H1 (cell line): ENCODE measurements at regions not wholly inside any gene's neighbourhood (a gene's known extent, or its start where the extent isn't known, plus 50 kb on each side); places are given as distances from the start of the nearest gene placed in this dataset.

Source experiments
- CTCF ChIA-PET: fragments of 300-600 bp; sonication (Branson Sonifier 250); formaldehyde crosslinking; loops from one replicate; lab custom pipeline; 2021; ENCODE audit not compliant: partially characterized antibody; lab: Charles Lee
- POLR2A ChIA-PET: fragments of 300-600 bp; sonication (Branson Sonifier 250); formaldehyde crosslinking; loops from one replicate; lab custom pipeline; 2021; ENCODE audit warnings: inconsistent platforms; ENCODE audit not compliant: partially characterized antibody; lab: Charles Lee
- DNase-seq, 2 experiments: peaks; one replicate each; pipeline versions ENCODE4 v3.0.0 to v3.0.0-alpha.2; 2010 to 2022; ENCODE audit warnings: low spot score in 2 of 2, low read depth in 1 of 2, mixed read lengths in 1 of 2
- FAIRE-seq: peaks from 2 replicates; lab custom pipeline; 2011; peaks lifted over from hg19 to GRCh38; lab: Jason Lieb, UNC
- H2AFZ ChIP-seq: 2 replicates; pipeline ENCODE4 v1.8.1; 2012; ENCODE audit warnings: low read length, inconsistent platforms
- H2AK5ac ChIP-seq: 2 replicates; pipeline ENCODE4 v1.6.1; 2013; ENCODE audit warnings: low read depth, low read length
- H2BK120ac ChIP-seq: replicated peaks from 2 replicates; pipeline ENCODE3; 2013; ENCODE audit warnings: low read depth, low read length, inconsistent platforms
- H2BK12ac ChIP-seq: 2 replicates; pipeline ENCODE4 v1.6.1; 2013; ENCODE audit warnings: low read depth, low read length
- H2BK15ac ChIP-seq: 2 replicates; pipeline ENCODE4 v1.6.1; 2013; ENCODE audit warnings: low read length
- H2BK20ac ChIP-seq: 2 replicates; pipeline ENCODE4 v1.6.1; 2013; ENCODE audit warnings: low read length
- H2BK5ac ChIP-seq: 2 replicates; pipeline ENCODE4 v1.6.1; 2013; ENCODE audit warnings: low read depth, low read length
- H3K14ac ChIP-seq: 2 replicates; pipeline ENCODE4 v1.6.1; 2013; ENCODE audit warnings: inconsistent platforms; ENCODE audit not compliant: insufficient read length
- H3K18ac ChIP-seq: 2 replicates; pipeline ENCODE4 v1.6.1; 2013; ENCODE audit warnings: low read length; ENCODE audit errors: extremely low read depth
- H3K23ac ChIP-seq: 2 replicates; pipeline ENCODE4 v1.6.1; 2013; ENCODE audit warnings: inconsistent platforms; ENCODE audit not compliant: insufficient read length
- H3K23me2 ChIP-seq: 2 replicates; pipeline ENCODE4 v1.6.1; 2013; ENCODE audit warnings: low read depth, low read length
- H3K27ac ChIP-seq: 2 replicates; pipeline ENCODE4 v1.6.1; 2011; ENCODE audit warnings: low read depth, low read length, inconsistent platforms
- H3K27me3 ChIP-seq, 4 experiments: replicated peaks in 1 of 4; 1 replicate in 1 of 4; 2 replicates in 3 of 4; pipeline versions ENCODE4 v1.6.1 to v1.8.1; 2011 to 2013; ENCODE audit warnings: low read length in 3 of 4, mild to moderate bottlenecking in 3 of 4, inconsistent platforms in 2 of 4, mixed read lengths in 2 of 4, moderate library complexity in 1 of 4; ENCODE audit not compliant: control insufficient read depth in 3 of 4, insufficient read depth in 3 of 4; ENCODE audit errors: extremely low read depth in 1 of 4
- H3K36me3 ChIP-seq, 4 experiments: 2 replicates each; pipeline versions ENCODE4 v1.6.1 to v1.8.1; 2011 to 2013; ENCODE audit warnings: mild to moderate bottlenecking in 4 of 4, low read length in 3 of 4, moderate library complexity in 2 of 4, control low read depth in 1 of 4, inconsistent platforms in 1 of 4; ENCODE audit not compliant: insufficient read depth in 4 of 4, control insufficient read depth in 2 of 4
- H3K4ac ChIP-seq: replicated peaks from 2 replicates; pipeline ENCODE3; 2013; ENCODE audit warnings: low read length, low read depth, mixed read lengths, inconsistent platforms; ENCODE audit not compliant: insufficient read length
- H3K4me1 ChIP-seq, 4 experiments: replicated peaks in 1 of 4; 1 replicate in 1 of 4; 2 replicates in 3 of 4; pipeline versions ENCODE4 v1.6.1 to v1.8.1; 2011 to 2013; ENCODE audit warnings: low read length in 3 of 4, inconsistent platforms in 2 of 4, mixed read lengths in 1 of 4; ENCODE audit not compliant: insufficient read depth in 4 of 4, control insufficient read depth in 3 of 4
- H3K4me2 ChIP-seq, 2 experiments: 2 replicates each; pipeline versions ENCODE4 v1.6.1 to v1.8.1; 2011 to 2013; ENCODE audit warnings: low read depth in 2 of 2, low read length in 2 of 2, control low read depth in 1 of 2, inconsistent platforms in 1 of 2, mild to moderate bottlenecking in 1 of 2; ENCODE audit not compliant: insufficient read depth in 1 of 2
- H3K4me3 ChIP-seq, 4 experiments: fragments of 200-600, 300-600 bp in 1 of 4; sonication (generic), shearing (Covaris generic), sonication (Bioruptor Twin) in 1 of 4; 2 replicates each; pipeline versions ENCODE4 v1.5.1 to v1.8.1; 2011 to 2016; ENCODE audit warnings: low read length in 4 of 4, low read depth in 3 of 4, control low read depth in 2 of 4, inconsistent platforms in 2 of 4, mild to moderate bottlenecking in 2 of 4, mixed read lengths in 1 of 4, moderate library complexity in 1 of 4; ENCODE audit not compliant: insufficient read depth in 2 of 4; ENCODE audit errors: extremely low read depth in 1 of 4
- H3K56ac ChIP-seq: replicated peaks from 2 replicates; pipeline ENCODE3; 2013; ENCODE audit warnings: low read depth, mild to moderate bottlenecking, mixed read lengths, low read length, inconsistent platforms; ENCODE audit not compliant: insufficient read length
- H3K79me1 ChIP-seq: 2 replicates; pipeline ENCODE4 v1.6.1; 2013; ENCODE audit warnings: low read depth, low read length, control low read depth
- H3K79me2 ChIP-seq, 2 experiments: 2 replicates each; pipeline versions ENCODE4 v1.6.1 to v1.8.1; 2012 to 2013; ENCODE audit warnings: low read length in 2 of 2, mild to moderate bottlenecking in 2 of 2, inconsistent platforms in 1 of 2; ENCODE audit not compliant: insufficient read depth in 2 of 2, control insufficient read depth in 1 of 2
- H3K9ac ChIP-seq, 4 experiments: replicated peaks in 1 of 4; 1 replicate in 1 of 4; 2 replicates in 3 of 4; pipeline versions ENCODE4 v1.6.1 to v1.8.1; 2011 to 2013; ENCODE audit warnings: low read depth in 3 of 4, low read length in 3 of 4, control low read depth in 2 of 4, mild to moderate bottlenecking in 2 of 4, moderate library complexity in 2 of 4, inconsistent platforms in 1 of 4; ENCODE audit errors: extremely low read depth in 1 of 4
- H3K9me3 ChIP-seq, 2 experiments: 2 replicates each; pipeline versions ENCODE4 v1.6.1 to v1.8.1; 2012 to 2013; ENCODE audit warnings: mild to moderate bottlenecking in 2 of 2, moderate library complexity in 2 of 2, control low read depth in 1 of 2, inconsistent platforms in 1 of 2, low read depth in 1 of 2, low read length in 1 of 2, mixed read lengths in 1 of 2; ENCODE audit not compliant: insufficient read depth in 2 of 2
- H4K20me1 ChIP-seq, 2 experiments: replicated peaks in 1 of 2; 2 replicates each; pipeline versions ENCODE3 to v1.8.1; 2011 to 2013; ENCODE audit warnings: inconsistent platforms in 2 of 2, low read length in 2 of 2, mild to moderate bottlenecking in 1 of 2; ENCODE audit not compliant: insufficient read depth in 2 of 2, control insufficient read depth in 1 of 2
- H4K5ac ChIP-seq: 2 replicates; pipeline ENCODE4 v1.6.1; 2013; ENCODE audit warnings: low read length, low read depth, mixed read lengths, inconsistent platforms; ENCODE audit not compliant: insufficient read length
- H4K8ac ChIP-seq: 2 replicates; pipeline ENCODE4 v1.8.0; 2013; ENCODE audit warnings: mild to moderate bottlenecking, moderate library complexity, low read length, inconsistent platforms; ENCODE audit not compliant: insufficient read depth; ENCODE audit errors: extremely low read depth
- H4K91ac ChIP-seq: replicated peaks from 2 replicates; pipeline ENCODE3; 2013; ENCODE audit warnings: low read length, mixed read lengths, inconsistent platforms; ENCODE audit not compliant: insufficient read length
- whole genome bisulfite sequencing, 2 experiments: shearing (Covaris generic) in 1 of 2; methylation state at CpG; one replicate each; pipeline versions ENCODE4 v1.1.6 to v1.1.7; 2013 to 2015; ENCODE audit warnings: low lambda C conversion rate in 2 of 2, mixed read lengths in 2 of 2, inconsistent platforms in 1 of 2, low coverage in 1 of 2, missing lambda C conversion rate in 1 of 2; ENCODE audit not compliant: insufficient replicate concordance in 2 of 2, insufficient coverage in 1 of 2, insufficient read length in 1 of 2; ENCODE audit errors: extremely low coverage in 1 of 2, missing lambda C conversion rate in 1 of 2; 5-methylcytosine and 5-hydroxymethylcytosine counted together
- TF ChIP-seq, protein P1 (sequence below), 3 experiments: IDR thresholded peaks; 1 replicate in 2 of 3; 2 replicates in 1 of 3; pipeline versions ENCODE4 v1.5.1 to v1.6.1; 2011; ENCODE audit warnings: low read length in 3 of 3, mild to moderate bottlenecking in 3 of 3, inconsistent platforms in 2 of 3, low read depth in 1 of 3, moderate library complexity in 1 of 3; ENCODE audit not compliant: insufficient read depth in 1 of 3; ENCODE audit errors: control extremely low read depth in 1 of 3

DNA sequence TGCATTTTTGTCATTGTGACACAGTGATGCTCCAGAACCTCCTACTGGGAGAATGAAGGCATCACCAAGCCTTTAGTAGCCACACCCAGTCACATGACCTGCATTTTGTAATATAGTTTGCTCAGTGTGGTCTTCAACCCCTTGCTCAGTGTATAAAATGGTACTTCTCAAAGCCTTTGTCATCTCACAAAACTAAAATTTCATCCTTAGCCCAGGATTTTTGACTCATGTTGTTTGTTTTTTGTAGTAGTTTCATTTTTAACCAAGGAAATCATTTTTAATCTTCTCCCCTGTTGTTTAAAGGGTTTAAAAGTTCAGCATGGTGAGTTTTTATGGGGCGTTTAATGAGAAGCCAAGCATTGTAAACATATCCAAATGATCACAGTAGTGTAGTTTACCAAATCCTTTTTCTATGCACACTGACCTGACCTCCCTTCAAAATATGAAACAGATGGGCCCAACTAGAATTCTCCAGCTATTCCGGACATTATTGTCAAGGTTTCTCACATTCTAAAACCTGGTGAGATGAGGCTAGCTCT lies 123.5 kb upstream of the IL12A start:
- no peak overlapping the region for H3K14ac ChIP-seq
- no peak overlapping the region for H2BK15ac ChIP-seq
- H3K4me3 ChIP-seq = no peak overlapping the region
- no peaks in the 10 kb centered on the region for H3K27me3 ChIP-seq
- no peak overlapping the region for H4K5ac ChIP-seq
- no peak overlapping the region for H2BK20ac ChIP-seq
- no peak overlapping the region for H2BK120ac ChIP-seq
- H3K4ac ChIP-seq = no peak overlapping the region
- H4K20me1 ChIP-seq = peaks cover 0 to 4% of the 10 kb centered on the region in 2 experiments
- peaks cover 0 to 6% (median 4%) of the 10 kb centered on the region in 4 experiments; a peak in 3 of 7 replicates for H3K4me1 ChIP-seq
- 93% methylated on average over 2 of the region's 2 CpGs; no CpG with 5 or more reads in 1 of the 2 experiments for WGBS, 2 experiments
- H3K4me2 ChIP-seq = no peak overlapping the region
- H3K23ac ChIP-seq = no peak overlapping the region
- H4K91ac ChIP-seq = no peak overlapping the region
- ChIA-PET CTCF (interaction anchor here (0.6 to 4.4 kb wide), 11 partner anchors 13 to 167 kb away, joined by 3 to 16 read pairs (median 4); partner anchors contain the start of genes IL12A and SCHIP1), POLR2A (interaction anchor here (1.7 kb wide), 1 partner anchor 8 kb away, joined by 4 read pairs; no protein-coding TSS in a partner anchor)
- H2BK5ac ChIP-seq = no peak overlapping the region
- H3K9me3 ChIP-seq = no peaks in the 10 kb centered on the region
- no peaks in the 10 kb centered on the region for H3K23me2 ChIP-seq
- H3K27ac ChIP-seq = no peak overlapping the region
- no peaks in the 10 kb centered on the region; the same call in 1 of the 2 replicates for H3K79me1 ChIP-seq
- H2AK5ac ChIP-seq = no peak overlapping the region
- H3K79me2 ChIP-seq = peaks cover 0 to 8% of the 10 kb centered on the region in 2 experiments; a peak in 1 of 4 replicates
- FAIRE-seq (no peak), DNase-seq (no peak)
- no peak overlapping the region for H4K8ac ChIP-seq
- H3K9ac ChIP-seq = no peak overlapping the region
- no peak overlapping the region for H3K56ac ChIP-seq
- no peak overlapping the region for H2AFZ ChIP-seq
- H2BK12ac ChIP-seq = no peak overlapping the region
- H3K18ac ChIP-seq = no peak overlapping the region
- H3K36me3 ChIP-seq = peaks cover 0 to 3% (median 2%) of the 10 kb centered on the region in 4 experiments; a peak in 2 of 8 replicates
- TF ChIP-seq, protein P1, sequence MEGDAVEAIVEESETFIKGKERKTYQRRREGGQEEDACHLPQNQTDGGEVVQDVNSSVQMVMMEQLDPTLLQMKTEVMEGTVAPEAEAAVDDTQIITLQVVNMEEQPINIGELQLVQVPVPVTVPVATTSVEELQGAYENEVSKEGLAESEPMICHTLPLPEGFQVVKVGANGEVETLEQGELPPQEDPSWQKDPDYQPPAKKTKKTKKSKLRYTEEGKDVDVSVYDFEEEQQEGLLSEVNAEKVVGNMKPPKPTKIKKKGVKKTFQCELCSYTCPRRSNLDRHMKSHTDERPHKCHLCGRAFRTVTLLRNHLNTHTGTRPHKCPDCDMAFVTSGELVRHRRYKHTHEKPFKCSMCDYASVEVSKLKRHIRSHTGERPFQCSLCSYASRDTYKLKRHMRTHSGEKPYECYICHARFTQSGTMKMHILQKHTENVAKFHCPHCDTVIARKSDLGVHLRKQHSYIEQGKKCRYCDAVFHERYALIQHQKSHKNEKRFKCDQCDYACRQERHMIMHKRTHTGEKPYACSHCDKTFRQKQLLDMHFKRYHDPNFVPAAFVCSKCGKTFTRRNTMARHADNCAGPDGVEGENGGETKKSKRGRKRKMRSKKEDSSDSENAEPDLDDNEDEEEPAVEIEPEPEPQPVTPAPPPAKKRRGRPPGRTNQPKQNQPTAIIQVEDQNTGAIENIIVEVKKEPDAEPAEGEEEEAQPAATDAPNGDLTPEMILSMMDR (IDR thresholded peaks at IDR 0.05; ENCODE audit: control extremely low read depth in 1 of 3, insufficient read depth in 1 of 3, low read depth in 1 of 3, low read length in 3 of 3) = no peak
